Ishikawa (cell line): ENCODE measurements at regions not wholly inside any gene's neighbourhood (a gene's known extent, or its start where the extent isn't known, plus 50 kb on each side); places are given as distances from the start of the nearest gene placed in this dataset.

Experiments
- CEBPB ChIP-seq: IDR thresholded peaks from 2 replicates; pipeline ENCODE4 v1.6.1; 2012
- CREB1 ChIP-seq: IDR thresholded peaks from 2 replicates; pipeline ENCODE4 v1.6.1; 2012; ENCODE audit warnings: low read depth
- EGR1 ChIP-seq: IDR thresholded peaks from 2 replicates; pipeline ENCODE4 v1.6.1; 2012
- EP300 ChIP-seq: IDR thresholded peaks from 2 replicates; pipeline ENCODE4 v1.6.1; 2012; ENCODE audit warnings: borderline replicate concordance
- FOXM1 ChIP-seq: IDR thresholded peaks from 2 replicates; pipeline ENCODE4 v1.6.1; 2012; ENCODE audit warnings: low read depth, borderline replicate concordance
- NFIC ChIP-seq: IDR thresholded peaks from 2 replicates; pipeline ENCODE4 v1.6.1; 2012
- RAD21 ChIP-seq: IDR thresholded peaks from 2 replicates; pipeline ENCODE4 v1.6.1; 2012; ENCODE audit warnings: low read depth
- TAF1 ChIP-seq: IDR thresholded peaks from 2 replicates; pipeline ENCODE4 v1.6.1; 2012; ENCODE audit warnings: low read depth, mild to moderate bottlenecking
- TCF12 ChIP-seq: IDR thresholded peaks from 2 replicates; pipeline ENCODE4 v1.6.1; 2012; ENCODE audit warnings: low read depth
- TEAD4 ChIP-seq: IDR thresholded peaks from 2 replicates; pipeline ENCODE4 v1.6.1; 2012
- YY1 ChIP-seq: IDR thresholded peaks from 2 replicates; pipeline ENCODE4 v1.6.1; 2012; ENCODE audit warnings: low read depth
- ZBTB7A ChIP-seq: IDR thresholded peaks from 2 replicates; pipeline ENCODE4 v1.6.1; 2012; ENCODE audit warnings: low read depth
- TF ChIP-seq, protein P1 (sequence below): IDR thresholded peaks from 2 replicates; pipeline ENCODE4 v1.6.1; 2012; ENCODE audit warnings: low read depth, mild to moderate bottlenecking
- TF ChIP-seq, protein P2 (sequence below): IDR thresholded peaks from 2 replicates; pipeline ENCODE4 v1.6.1; 2012
- TF ChIP-seq, protein P3 (sequence below): IDR thresholded peaks from 2 replicates; pipeline ENCODE4 v1.6.1; 2012

DNA sequence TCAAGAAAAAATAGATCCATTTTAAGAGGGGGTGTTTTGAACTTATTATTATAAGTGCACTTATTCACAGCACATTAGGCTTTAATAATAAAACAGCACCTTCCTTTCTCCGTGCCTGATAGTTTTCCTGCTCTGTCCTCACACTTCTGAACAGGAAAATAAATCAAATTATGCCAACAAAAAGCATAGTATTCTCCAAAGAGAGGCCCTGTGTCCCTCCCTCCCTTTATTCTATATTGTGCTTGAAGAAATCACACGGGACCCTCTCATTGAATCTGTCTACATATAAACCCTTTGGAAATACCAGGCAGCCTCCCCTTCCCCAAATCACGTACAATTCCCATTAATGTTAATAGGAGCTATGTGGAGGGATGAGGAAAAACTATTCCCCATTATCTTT, 462.9 kb upstream of the NRSN1 start:
- TF ChIP-seq, protein P1, sequence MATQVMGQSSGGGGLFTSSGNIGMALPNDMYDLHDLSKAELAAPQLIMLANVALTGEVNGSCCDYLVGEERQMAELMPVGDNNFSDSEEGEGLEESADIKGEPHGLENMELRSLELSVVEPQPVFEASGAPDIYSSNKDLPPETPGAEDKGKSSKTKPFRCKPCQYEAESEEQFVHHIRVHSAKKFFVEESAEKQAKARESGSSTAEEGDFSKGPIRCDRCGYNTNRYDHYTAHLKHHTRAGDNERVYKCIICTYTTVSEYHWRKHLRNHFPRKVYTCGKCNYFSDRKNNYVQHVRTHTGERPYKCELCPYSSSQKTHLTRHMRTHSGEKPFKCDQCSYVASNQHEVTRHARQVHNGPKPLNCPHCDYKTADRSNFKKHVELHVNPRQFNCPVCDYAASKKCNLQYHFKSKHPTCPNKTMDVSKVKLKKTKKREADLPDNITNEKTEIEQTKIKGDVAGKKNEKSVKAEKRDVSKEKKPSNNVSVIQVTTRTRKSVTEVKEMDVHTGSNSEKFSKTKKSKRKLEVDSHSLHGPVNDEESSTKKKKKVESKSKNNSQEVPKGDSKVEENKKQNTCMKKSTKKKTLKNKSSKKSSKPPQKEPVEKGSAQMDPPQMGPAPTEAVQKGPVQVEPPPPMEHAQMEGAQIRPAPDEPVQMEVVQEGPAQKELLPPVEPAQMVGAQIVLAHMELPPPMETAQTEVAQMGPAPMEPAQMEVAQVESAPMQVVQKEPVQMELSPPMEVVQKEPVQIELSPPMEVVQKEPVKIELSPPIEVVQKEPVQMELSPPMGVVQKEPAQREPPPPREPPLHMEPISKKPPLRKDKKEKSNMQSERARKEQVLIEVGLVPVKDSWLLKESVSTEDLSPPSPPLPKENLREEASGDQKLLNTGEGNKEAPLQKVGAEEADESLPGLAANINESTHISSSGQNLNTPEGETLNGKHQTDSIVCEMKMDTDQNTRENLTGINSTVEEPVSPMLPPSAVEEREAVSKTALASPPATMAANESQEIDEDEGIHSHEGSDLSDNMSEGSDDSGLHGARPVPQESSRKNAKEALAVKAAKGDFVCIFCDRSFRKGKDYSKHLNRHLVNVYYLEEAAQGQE = no peak
- TF ChIP-seq RAD21 (no peak), EP300 (no peak), TAF1 (no peak), FOXM1 (no peak), TEAD4 (no peak), CREB1 (no peak), NFIC (no peak), TCF12 (no peak), YY1 (no peak)

DNA sequence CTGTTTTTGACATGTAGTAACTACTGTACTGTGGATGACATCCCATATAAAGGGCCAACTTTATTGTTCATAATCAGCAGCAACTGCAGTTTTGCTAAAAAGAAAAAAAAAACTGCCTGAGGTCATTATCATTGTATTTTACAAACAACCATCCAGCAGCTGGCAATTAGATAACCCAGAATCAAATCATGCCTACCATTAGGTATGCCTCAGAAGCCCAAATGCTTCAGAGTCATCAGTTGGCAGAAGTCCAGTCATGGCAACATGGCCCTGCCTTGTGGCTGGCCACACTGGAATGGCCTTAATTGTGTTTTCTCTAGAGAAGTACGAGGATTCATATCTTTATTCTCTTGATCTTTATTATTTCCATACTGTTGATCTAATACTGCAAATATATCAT, 462.4 kb upstream of the NRSN1 start:
- no peak for TF ChIP-seq YY1
- TF ChIP-seq EP300 = no peak
- no peak for TF ChIP-seq CREB1
- no peak for TF ChIP-seq EGR1
- no peak for TF ChIP-seq FOXM1
- TF ChIP-seq TAF1 = no peak
- TF ChIP-seq, protein P2, sequence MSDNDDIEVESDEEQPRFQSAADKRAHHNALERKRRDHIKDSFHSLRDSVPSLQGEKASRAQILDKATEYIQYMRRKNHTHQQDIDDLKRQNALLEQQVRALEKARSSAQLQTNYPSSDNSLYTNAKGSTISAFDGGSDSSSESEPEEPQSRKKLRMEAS = no peak
- TF ChIP-seq TCF12 = no peak
- TF ChIP-seq ZBTB7A = no peak
- TF ChIP-seq TEAD4 = no peak
- TF ChIP-seq, protein P3, sequence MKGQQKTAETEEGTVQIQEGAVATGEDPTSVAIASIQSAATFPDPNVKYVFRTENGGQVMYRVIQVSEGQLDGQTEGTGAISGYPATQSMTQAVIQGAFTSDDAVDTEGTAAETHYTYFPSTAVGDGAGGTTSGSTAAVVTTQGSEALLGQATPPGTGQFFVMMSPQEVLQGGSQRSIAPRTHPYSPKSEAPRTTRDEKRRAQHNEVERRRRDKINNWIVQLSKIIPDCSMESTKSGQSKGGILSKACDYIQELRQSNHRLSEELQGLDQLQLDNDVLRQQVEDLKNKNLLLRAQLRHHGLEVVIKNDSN = no peak
- TF ChIP-seq, protein P1 = no peak
- TF ChIP-seq NFIC = no peak

DNA sequence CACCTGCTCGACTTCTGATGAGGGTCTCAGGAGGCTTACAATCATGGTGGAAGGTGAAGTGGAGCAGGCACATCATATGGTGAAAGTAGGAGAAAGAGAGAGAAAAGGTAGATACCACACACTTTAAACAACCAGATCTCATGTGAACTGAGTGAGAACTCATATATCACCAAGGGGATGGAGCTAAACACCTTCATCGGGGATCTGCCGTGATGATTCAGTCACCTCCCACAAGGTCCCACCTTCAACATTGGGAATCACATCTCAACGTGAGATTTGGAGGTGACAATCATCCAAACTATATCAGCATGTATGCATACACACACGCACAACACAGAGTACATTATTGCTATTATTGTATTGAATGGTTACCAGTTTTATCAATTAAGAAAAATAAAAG, 453.3 kb upstream of the NRSN1 start:
- TF ChIP-seq EP300 (no peak), NFIC (no peak), RAD21 (no peak), FOXM1 (no peak), TCF12 (no peak), CREB1 (no peak), EGR1 (no peak), CEBPB (no peak), YY1 (no peak), ZBTB7A (no peak), TAF1 (no peak), TEAD4 (no peak)
- TF ChIP-seq, protein P3 = no peak
- TF ChIP-seq, protein P2 = no peak
- TF ChIP-seq, protein P1 = no peak

DNA sequence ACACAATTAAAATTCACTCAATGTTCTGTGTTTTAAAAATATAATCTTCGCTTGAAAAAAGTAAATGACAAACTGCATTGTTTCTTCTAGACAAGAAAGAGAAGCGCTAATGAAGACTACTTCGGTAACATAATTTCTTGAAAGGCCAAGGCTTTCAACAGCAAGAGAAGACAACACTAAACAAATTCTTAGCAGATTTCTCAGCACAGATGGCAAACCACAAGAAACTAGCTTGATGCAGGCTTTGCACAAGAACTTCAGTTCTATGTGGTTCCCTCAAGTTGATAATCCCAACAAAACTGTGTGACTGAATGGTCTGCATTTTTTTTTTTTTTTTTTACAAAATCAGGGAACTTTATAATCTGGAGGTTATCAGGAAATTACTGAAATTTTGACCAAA, 447.4 kb upstream of the NRSN1 start:
- TF ChIP-seq CEBPB = no peak
- no peak for TF ChIP-seq TCF12
- no peak for TF ChIP-seq RAD21
- TF ChIP-seq, protein P2 = no peak
- TF ChIP-seq, protein P3 = no peak
- no peak for TF ChIP-seq EP300
- TF ChIP-seq NFIC = no peak
- TF ChIP-seq FOXM1 = no peak
- TF ChIP-seq, protein P1 = no peak
- no peak for TF ChIP-seq EGR1
- no peak for TF ChIP-seq TAF1
- TF ChIP-seq YY1 = no peak
- no peak for TF ChIP-seq CREB1
- no peak for TF ChIP-seq ZBTB7A
